GM12864 (cell line): ENCODE measurements at regions not wholly inside any gene's neighbourhood (a gene's known extent, or its start where the extent isn't known, plus 50 kb on each side); places are given as distances from the start of the nearest gene placed in this dataset.

Experiments
- DNase-seq: peaks from one replicate; pipeline ENCODE4 v3.0.0-alpha.2; 2011; ENCODE audit warnings: low read depth
- H3K4me3 ChIP-seq: 2 replicates; pipeline ENCODE4 v1.5.1; 2011; ENCODE audit warnings: mild to moderate bottlenecking, low read depth, low read length, control low read depth
- CTCF ChIP-seq: IDR thresholded peaks from 2 replicates; pipeline ENCODE4 v1.5.1; 2011; ENCODE audit warnings: low read depth, mild to moderate bottlenecking, moderate library complexity, low read length, control low read depth, inconsistent platforms; ENCODE audit errors: missing control alignments

GRCh38 chr14:62369919-62370560 lies 607.8 kb downstream of the SNAPC1 start:
- DNase-seq, result no peak
- TF ChIP-seq CTCF, result no peak
- no peak overlapping the region for H3K4me3 ChIP-seq

GRCh38 chr14:62373944-62374343 lies 611.7 kb downstream of the SNAPC1 start:
- no peak overlapping the region for H3K4me3 ChIP-seq
- no peak for DNase-seq
- TF ChIP-seq CTCF, result no peak

- no peak overlapping the region for H3K4me3 ChIP-seq
- DNase-seq, result no peak
- no peak for TF ChIP-seq CTCF
Observed at GRCh38 chr14:62378057-62378456, 615.8 kb downstream of the SNAPC1 start.

- DNase-seq, result no peak
- no peak overlapping the region for H3K4me3 ChIP-seq
- no peak for TF ChIP-seq CTCF
Observed at GRCh38 chr14:62381311-62382070, 619.3 kb downstream of the SNAPC1 start.

- no peak overlapping the region for H3K4me3 ChIP-seq
- no peak for TF ChIP-seq CTCF
- DNase-seq, result no peak
Observed at GRCh38 chr14:62409169-62409568, 636.1 kb downstream of the KCNH5 start.

- no peak for DNase-seq
- H3K4me3 ChIP-seq, result no peak overlapping the region
- TF ChIP-seq CTCF, result no peak
Observed at GRCh38 chr14:62409626-62410300, 635.5 kb downstream of the KCNH5 start.
